Pons (tissue), 1 donor: ENCODE measurements at regions not wholly inside any gene's neighbourhood (a gene's known extent, or its start where the extent isn't known, plus 50 kb on each side); places are given as distances from the start of the nearest gene placed in this dataset.

Experiments
- DNase-seq: peaks from one replicate; pipeline ENCODE4 v3.0.0-alpha.2; 2016; ENCODE audit warnings: low spot score

GRCh38 chr6:170030284-170030815, 260.5 kb downstream of the DLL1 start:
- no peak for DNase-seq

- DNase-seq, result no peak
Measured at GRCh38 chr6:170029416-170030283, 261.2 kb downstream of the DLL1 start.

- no peak for DNase-seq
Measured at GRCh38 chr6:170028629-170029345, 262.1 kb downstream of the DLL1 start.

GRCh38 chr6:170027647-170028043, 263.2 kb downstream of the DLL1 start:
- DNase-seq, result no peak

GRCh38 chr6:170026751-170027646, 263.9 kb downstream of the DLL1 start:
- no peak for DNase-seq

- DNase-seq, result no peak
Measured at GRCh38 chr6:170025935-170026750, 264.7 kb downstream of the DLL1 start.

- DNase-seq, result no peak
Measured at GRCh38 chr6:170025341-170025911, 265.5 kb downstream of the DLL1 start.

GRCh38 chr6:170024940-170025339, 265.9 kb downstream of the DLL1 start:
- DNase-seq, result peak; percentile 41

GRCh38 chr6:170023620-170024521, 267.0 kb downstream of the DLL1 start:
- DNase-seq, result no peak

- DNase-seq, result no peak
Measured at GRCh38 chr6:170022827-170023619, 267.9 kb downstream of the DLL1 start.

GRCh38 chr6:170022291-170022722, 268.6 kb downstream of the DLL1 start:
- DNase-seq, result no peak

- no peak for DNase-seq
Measured at GRCh38 chr6:170021579-170021978, 269.3 kb downstream of the DLL1 start.

- DNase-seq, result no peak
Measured at GRCh38 chr6:170019818-170020583, 268.6 kb downstream of the ERMARD start.

- no peak for DNase-seq
Measured at GRCh38 chr6:170018936-170019817, 267.8 kb downstream of the ERMARD start.

GRCh38 chr6:170018422-170018935, 267.1 kb downstream of the ERMARD start:
- DNase-seq, result no peak

- DNase-seq, result no peak
Measured at GRCh38 chr6:170017603-170018320, 266.3 kb downstream of the ERMARD start.
